Liver (tissue), 8 donors: ENCODE measurements at regions not wholly inside any gene's neighbourhood (a gene's known extent, or its start where the extent isn't known, plus 50 kb on each side); places are given as distances from the start of the nearest gene placed in this dataset.

ENCODE experiments used
- DNase-seq: peaks from one replicate; pipeline ENCODE4 v3.0.0-alpha.2; 2017; ENCODE audit warnings: low spot score
- H3K27ac ChIP-seq, 2 donors: one replicate each; pipeline ENCODE4 v1.7.0; 2013; ENCODE audit warnings: inconsistent platforms in 2 of 2, low read length in 2 of 2, control low read depth in 1 of 2, low read depth in 1 of 2, mild to moderate bottlenecking in 1 of 2
- H3K27me3 ChIP-seq, 4 donors: one replicate each; pipeline versions ENCODE4 v1.6.1 to v1.7.0; 2013; ENCODE audit warnings: low read length in 3 of 4, inconsistent platforms in 1 of 4, mild to moderate bottlenecking in 1 of 4, moderate library complexity in 1 of 4; ENCODE audit not compliant: control insufficient read depth in 4 of 4, insufficient read depth in 4 of 4
- H3K36me3 ChIP-seq, 4 donors: one replicate each; pipeline versions ENCODE4 v1.6.1 to v1.7.0; 2013; ENCODE audit warnings: low read length in 3 of 4, mild to moderate bottlenecking in 3 of 4, low read depth in 1 of 4, moderate library complexity in 1 of 4; ENCODE audit not compliant: control insufficient read depth in 4 of 4, insufficient read depth in 3 of 4
- H3K4me1 ChIP-seq, 4 donors: one replicate each; pipeline versions ENCODE4 v1.6.1 to v1.7.0; 2013; ENCODE audit warnings: low read length in 3 of 4, mild to moderate bottlenecking in 3 of 4, moderate library complexity in 1 of 4; ENCODE audit not compliant: control insufficient read depth in 4 of 4, insufficient read depth in 4 of 4
- H3K4me3 ChIP-seq, 3 donors: one replicate each; pipeline versions ENCODE4 v1.6.1 to v1.7.0; 2013; ENCODE audit warnings: low read length in 3 of 3, control low read depth in 1 of 3, low read depth in 1 of 3, mild to moderate bottlenecking in 1 of 3
- H3K9ac ChIP-seq, 2 donors: one replicate each; pipeline ENCODE4 v1.7.0; 2013; ENCODE audit warnings: low read length in 2 of 2, mild to moderate bottlenecking in 2 of 2, moderate library complexity in 2 of 2, control low read depth in 1 of 2, low read depth in 1 of 2
- H3K9me3 ChIP-seq, 4 donors: one replicate each; pipeline versions ENCODE4 v1.6.1 to v1.7.0; 2013; ENCODE audit warnings: low read length in 3 of 4; ENCODE audit not compliant: control insufficient read depth in 4 of 4
- EGR1 ChIP-seq, 2 donors: IDR thresholded peaks; 2 replicates each; pipeline ENCODE4 v1.6.1; 2016 to 2018; ENCODE audit warnings: antibody characterized with exemption in 2 of 2, low read depth in 2 of 2
- FOXA1 ChIP-seq: IDR thresholded peaks from 2 replicates; pipeline ENCODE4 v1.6.1; 2016; ENCODE audit warnings: antibody characterized with exemption
- FOXA2 ChIP-seq: IDR thresholded peaks from 2 replicates; pipeline ENCODE4 v1.6.1; 2016; ENCODE audit warnings: antibody characterized with exemption
- GABPA ChIP-seq, 2 donors: IDR thresholded peaks in 1 of 2; conservative IDR thresholded peaks in 1 of 2; 2 replicates each; pipeline ENCODE4 v1.6.1; 2016; ENCODE audit warnings: antibody characterized with exemption in 2 of 2, mild to moderate bottlenecking in 1 of 2, moderate library complexity in 1 of 2
- HNF4A ChIP-seq, 2 donors: conservative IDR thresholded peaks; 2 replicates each; pipeline ENCODE4 v1.6.1; 2016; ENCODE audit warnings: antibody characterized with exemption in 2 of 2, mild to moderate bottlenecking in 2 of 2
- HNF4G ChIP-seq: IDR thresholded peaks from 2 replicates; pipeline ENCODE4 v1.6.1; 2016; ENCODE audit warnings: antibody characterized with exemption
- JUND ChIP-seq, 2 donors: IDR thresholded peaks; 2 replicates each; pipeline ENCODE4 v1.6.1; 2016; ENCODE audit warnings: antibody characterized with exemption in 2 of 2
- NR2F2 ChIP-seq: IDR thresholded peaks from 2 replicates; pipeline ENCODE4 v1.6.1; 2016; ENCODE audit warnings: antibody characterized with exemption
- RAD21 ChIP-seq, 2 donors: IDR thresholded peaks; 2 replicates each; pipeline ENCODE4 v1.6.1; 2016; ENCODE audit warnings: antibody characterized with exemption in 2 of 2, mild to moderate bottlenecking in 2 of 2
- REST ChIP-seq: IDR thresholded peaks from 2 replicates; pipeline ENCODE4 v1.6.1; 2016; ENCODE audit warnings: antibody characterized with exemption, mild to moderate bottlenecking
- SP1 ChIP-seq: IDR thresholded peaks from 2 replicates; pipeline ENCODE4 v1.6.1; 2018; ENCODE audit warnings: antibody characterized with exemption, mild to moderate bottlenecking
- TAF1 ChIP-seq: conservative IDR thresholded peaks from 2 replicates; pipeline ENCODE4 v1.6.1; 2016; ENCODE audit warnings: antibody characterized with exemption, mild to moderate bottlenecking
- YY1 ChIP-seq: IDR thresholded peaks from 2 replicates; pipeline ENCODE4 v1.6.1; 2016; ENCODE audit warnings: antibody characterized with exemption, mild to moderate bottlenecking
- WGBS: extraction: QIAGEN DNeasy Blood & Tissue Kit; methylation state at CpG from one replicate; pipeline ENCODE4 v1.1.7; 2013; 5-methylcytosine and 5-hydroxymethylcytosine counted together
- TF ChIP-seq, protein P1 (sequence below): fragments of 150-350 bp; IDR thresholded peaks from 2 replicates; pipeline ENCODE4 v1.5.1; 2017; ENCODE audit warnings: improper control_type of control experiment, low read depth, low read length; ENCODE audit not compliant: missing input control
- TF ChIP-seq, protein P2 (sequence below): IDR thresholded peaks from 2 replicates; pipeline ENCODE4 v1.6.1; 2016; ENCODE audit warnings: antibody characterized with exemption
- TF ChIP-seq, protein P3 (sequence below): IDR thresholded peaks from 2 replicates; pipeline ENCODE4 v1.6.1; 2016; ENCODE audit warnings: antibody characterized with exemption
- donor health status: healthy.
- donor health status: healthy.
- donor health status: healthy.
- donor health status: healthy.
- donor health status: healthy.

DNA sequence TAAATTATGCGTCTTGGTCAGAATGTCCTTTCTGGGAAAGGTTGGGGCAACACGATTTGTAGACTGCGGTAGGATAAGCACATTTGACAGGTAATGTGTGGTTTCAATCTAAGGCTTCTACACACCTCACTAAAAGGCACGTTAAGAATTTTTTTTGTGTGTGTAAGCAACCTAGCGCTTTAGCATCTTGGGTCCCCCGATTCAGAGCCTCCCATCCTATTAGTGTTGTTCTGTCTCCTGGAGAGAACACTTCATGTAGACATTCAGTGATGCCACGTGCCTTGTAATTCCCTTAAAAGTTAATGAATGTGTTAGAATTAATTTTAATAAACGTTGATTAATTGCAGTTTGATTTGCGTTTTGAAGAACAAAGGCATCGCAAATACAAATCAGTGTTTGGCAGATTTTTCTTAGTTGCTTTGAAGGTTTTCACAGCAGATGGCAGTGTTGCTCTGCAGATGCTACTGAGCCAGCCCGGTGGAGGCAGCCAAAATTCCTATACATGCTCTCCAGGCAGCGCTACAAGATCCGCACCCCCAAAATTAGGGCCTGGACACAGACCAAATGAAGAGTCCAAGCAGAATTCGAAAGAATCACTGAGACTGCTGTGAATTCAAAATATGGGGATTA, 63.5 kb downstream of the OTOL1 start:
- DNase-seq, result peak; percentile 40
- WGBS, result 26% methylated on average over 14 of the region's 14 CpGs
- H3K27ac ChIP-seq, result no peak overlapping the region
- H3K9me3 ChIP-seq, result no peaks in the 10 kb centered on the region
- H3K4me3 ChIP-seq, result no peak overlapping the region
- no peak overlapping the region for H3K9ac ChIP-seq
- no peaks in the 10 kb centered on the region for H3K36me3 ChIP-seq
- peaks cover 0 to 4% (median 0%) of the 10 kb centered on the region in 4 donors for H3K4me1 ChIP-seq
- peaks cover 0 to 16% (median 4%) of the 10 kb centered on the region in 4 donors for H3K27me3 ChIP-seq
- no peak for TF ChIP-seq FOXA1
- TF ChIP-seq RAD21 (IDR thresholded peaks at IDR 0.05), result peak; percentile 85 to 86
- TF ChIP-seq, protein P1, sequence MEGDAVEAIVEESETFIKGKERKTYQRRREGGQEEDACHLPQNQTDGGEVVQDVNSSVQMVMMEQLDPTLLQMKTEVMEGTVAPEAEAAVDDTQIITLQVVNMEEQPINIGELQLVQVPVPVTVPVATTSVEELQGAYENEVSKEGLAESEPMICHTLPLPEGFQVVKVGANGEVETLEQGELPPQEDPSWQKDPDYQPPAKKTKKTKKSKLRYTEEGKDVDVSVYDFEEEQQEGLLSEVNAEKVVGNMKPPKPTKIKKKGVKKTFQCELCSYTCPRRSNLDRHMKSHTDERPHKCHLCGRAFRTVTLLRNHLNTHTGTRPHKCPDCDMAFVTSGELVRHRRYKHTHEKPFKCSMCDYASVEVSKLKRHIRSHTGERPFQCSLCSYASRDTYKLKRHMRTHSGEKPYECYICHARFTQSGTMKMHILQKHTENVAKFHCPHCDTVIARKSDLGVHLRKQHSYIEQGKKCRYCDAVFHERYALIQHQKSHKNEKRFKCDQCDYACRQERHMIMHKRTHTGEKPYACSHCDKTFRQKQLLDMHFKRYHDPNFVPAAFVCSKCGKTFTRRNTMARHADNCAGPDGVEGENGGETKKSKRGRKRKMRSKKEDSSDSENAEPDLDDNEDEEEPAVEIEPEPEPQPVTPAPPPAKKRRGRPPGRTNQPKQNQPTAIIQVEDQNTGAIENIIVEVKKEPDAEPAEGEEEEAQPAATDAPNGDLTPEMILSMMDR, result peak; percentile 50

GRCh38 chr3:161567577-161568361, 71.2 kb downstream of the OTOL1 start:
- DNase-seq, result no peak
- Histone ChIP-seq H3K27ac (no peak overlapping the region), H3K4me3 (no peak overlapping the region), H3K4me1 (no peaks in the 10 kb centered on the region), H3K36me3 (no peaks in the 10 kb centered on the region), H3K9ac (no peak overlapping the region), H3K27me3 (peaks cover 0 to 3% (median 0%) of the 10 kb centered on the region in 4 donors), H3K9me3 (no peaks in the 10 kb centered on the region)
- WGBS, result 75% methylated on average over 5 of the region's 5 CpGs
- TF ChIP-seq REST (no peak), HNF4G (no peak), YY1 (no peak), EGR1 (IDR thresholded peaks at IDR 0.05; ENCODE audit: low read depth in 2 of 2) (no peak), SP1 (no peak), FOXA2 (no peak), FOXA1 (no peak), GABPA (IDR thresholded peaks at IDR 0.05 in 1 of 2, conservative IDR thresholded peaks at IDR 0.05 in 1 of 2) (no peak), TAF1 (no peak), NR2F2 (no peak), HNF4A (conservative IDR thresholded peaks at IDR 0.05) (no peak), JUND (IDR thresholded peaks at IDR 0.05) (no peak)
- TF ChIP-seq, protein P2, sequence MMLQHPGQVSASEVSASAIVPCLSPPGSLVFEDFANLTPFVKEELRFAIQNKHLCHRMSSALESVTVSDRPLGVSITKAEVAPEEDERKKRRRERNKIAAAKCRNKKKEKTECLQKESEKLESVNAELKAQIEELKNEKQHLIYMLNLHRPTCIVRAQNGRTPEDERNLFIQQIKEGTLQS, result no peak
- TF ChIP-seq, protein P1, result no peak
- TF ChIP-seq, protein P3, sequence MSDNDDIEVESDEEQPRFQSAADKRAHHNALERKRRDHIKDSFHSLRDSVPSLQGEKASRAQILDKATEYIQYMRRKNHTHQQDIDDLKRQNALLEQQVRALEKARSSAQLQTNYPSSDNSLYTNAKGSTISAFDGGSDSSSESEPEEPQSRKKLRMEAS, result no peak
